HG02970 (cell line): ENCODE measurements at regions not wholly inside any gene's neighbourhood (a gene's known extent, or its start where the extent isn't known, plus 50 kb on each side); places are given as distances from the start of the nearest gene placed in this dataset.
"Not testable (repeated sequence)": the region's sequence is repeated elsewhere in the genome, so short reads cannot be mapped to it uniquely, and the experiment has no call there.

Experiments
- ATAC-seq: cut with Tn5 transposase; IDR thresholded peaks from one replicate; pipeline ENCODE4 v1.9.1; 2021; ENCODE audit warnings: mild to moderate bottlenecking, moderate library complexity, moderate number of reproducible peaks; ENCODE audit not compliant: unreplicated experiment, low FRiP score

DNA sequence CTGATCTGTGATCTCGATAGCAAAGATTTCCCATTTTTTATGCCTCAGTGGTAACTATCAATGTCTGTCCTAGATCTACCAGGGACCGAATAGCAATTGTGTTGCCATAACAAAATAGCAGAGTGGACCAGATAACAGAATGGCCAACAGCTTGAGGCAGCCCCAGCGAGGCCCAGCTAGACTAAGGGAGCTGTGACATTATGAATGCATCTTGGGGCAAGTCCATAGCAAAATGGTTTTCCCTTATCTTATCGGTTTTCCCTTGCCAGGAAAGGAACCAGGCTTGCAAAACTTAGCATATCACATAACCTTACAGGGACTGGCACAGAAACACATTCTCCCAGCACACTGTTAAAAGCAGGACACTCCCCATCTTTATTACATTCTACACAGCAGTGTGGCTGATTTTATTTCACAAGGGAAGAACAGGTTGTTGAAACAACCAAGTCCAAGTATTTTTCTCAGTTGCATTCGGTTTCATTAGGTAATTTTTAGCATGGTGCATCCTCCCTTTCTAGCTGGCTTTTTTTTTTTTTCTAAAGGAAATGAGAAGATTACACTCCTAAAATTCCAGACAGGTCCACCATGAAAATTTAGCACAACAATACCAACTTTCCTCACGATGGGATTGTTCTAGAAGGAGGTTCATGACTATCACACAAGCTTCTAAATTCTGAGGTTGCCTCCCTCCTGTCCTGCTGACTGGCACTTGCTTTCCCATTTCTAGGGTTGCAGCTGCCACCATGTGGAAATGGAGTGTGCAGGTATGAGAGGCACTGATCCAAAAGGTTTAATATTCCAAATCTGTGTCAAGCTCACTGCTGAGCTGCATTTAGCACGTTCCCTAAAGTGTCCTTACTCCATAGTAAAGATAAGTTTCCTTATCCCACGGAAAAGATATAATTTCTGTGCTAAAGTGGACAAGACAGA lies 97.0 kb upstream of the SLC35G4 start:
- no peak for ATAC-seq

DNA sequence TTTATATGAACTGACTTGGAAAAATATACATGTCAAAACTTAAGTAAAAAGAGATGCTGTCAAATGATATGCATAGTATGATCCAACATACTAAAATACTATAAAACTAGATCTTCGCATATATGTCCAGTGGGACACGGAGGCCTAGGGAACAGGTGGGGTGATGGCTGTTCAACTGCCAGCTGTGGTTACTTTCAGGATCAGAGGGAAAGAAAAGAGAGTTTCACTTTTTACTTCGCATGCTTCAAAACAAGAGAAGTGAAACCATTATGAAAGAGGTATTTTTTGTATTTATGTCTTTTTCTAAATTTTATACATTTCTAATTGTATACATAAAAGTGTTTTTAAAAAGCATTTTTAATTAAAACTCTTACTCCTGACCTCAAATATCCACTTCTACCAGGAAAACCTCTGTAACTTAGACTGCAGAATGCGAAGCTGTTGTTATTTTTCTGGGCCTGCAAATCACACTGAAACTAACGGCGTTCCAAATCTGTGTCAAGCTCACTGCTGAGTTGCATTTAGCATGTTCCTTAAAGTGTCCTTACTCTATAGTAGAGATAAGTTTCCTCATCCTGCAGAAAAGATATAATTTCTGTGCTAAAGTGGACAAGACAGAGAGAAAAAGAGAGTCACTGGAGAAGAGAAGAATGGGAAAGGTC lies 97.8 kb upstream of the SLC35G4 start:
- ATAC-seq, result peak; percentile 92

GRCh38 chr18:11506856-11507255 lies 102.5 kb upstream of the SLC35G4 start:
- no peak for ATAC-seq

DNA sequence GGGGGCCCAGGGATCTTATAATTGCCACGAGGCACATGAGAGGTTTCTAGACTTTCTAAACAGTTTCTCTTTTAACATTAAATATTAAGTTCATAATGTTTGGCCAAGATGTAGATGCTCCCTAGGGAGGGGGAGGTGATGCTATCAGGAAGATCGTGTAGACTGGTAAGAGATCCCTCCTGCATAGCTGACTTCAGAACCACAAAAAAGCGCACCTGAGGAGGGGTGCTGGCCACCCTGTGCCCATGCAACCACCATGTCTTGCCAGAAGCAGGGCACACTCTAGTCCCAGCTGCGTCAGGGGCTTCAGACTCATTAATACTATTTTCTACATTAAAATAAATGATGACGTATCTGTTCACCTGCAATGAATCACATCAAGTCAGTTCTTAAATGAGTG lies 103.4 kb upstream of the SLC35G4 start:
- ATAC-seq, result no peak

GRCh38 chr18:11504962-11505361 lies 104.4 kb upstream of the SLC35G4 start:
- no peak for ATAC-seq

GRCh38 chr18:11502368-11502767 lies 107.0 kb upstream of the SLC35G4 start:
- no peak for ATAC-seq

DNA sequence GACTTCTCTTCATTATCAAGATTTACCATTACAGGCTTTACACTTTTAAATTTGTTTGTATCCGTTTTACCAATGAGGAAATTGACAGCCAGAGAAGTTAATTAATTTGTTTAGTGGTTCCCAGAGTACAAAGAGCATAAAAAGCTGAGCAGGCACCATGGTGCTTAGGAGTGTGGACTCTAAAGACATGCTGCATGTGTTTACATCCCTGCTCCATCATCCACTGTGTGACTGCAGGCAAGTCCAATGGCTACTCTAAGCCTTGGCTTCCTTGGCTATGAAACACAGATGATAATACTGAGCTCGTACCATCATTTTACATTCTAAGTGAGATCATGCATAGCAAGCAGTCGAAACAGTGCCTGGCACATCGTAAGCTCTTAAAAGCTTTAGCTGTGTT lies 108.0 kb upstream of the SLC35G4 start:
- no peak for ATAC-seq

- no peak for ATAC-seq
These were observed 109.0 kb upstream of the SLC35G4 start for GRCh38 chr18:11500153-11501122.

DNA sequence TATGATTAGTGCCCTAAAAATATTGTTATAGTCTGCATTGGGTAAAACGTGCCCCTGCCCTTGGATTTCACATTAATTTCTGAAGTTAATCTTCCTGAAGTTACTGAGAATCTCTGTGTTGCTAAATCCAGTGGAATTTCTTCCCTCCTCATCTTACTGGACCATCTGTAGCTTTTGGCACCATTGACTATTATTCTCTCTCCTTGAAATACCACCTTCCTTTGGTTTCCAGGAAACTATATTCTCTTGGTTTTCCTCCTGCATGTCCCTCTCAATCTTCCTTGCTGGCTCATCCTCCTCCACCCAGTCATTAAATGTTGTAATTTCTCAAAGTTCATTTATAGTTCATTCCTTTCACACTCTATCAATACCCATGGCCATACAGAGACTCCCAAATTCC lies 110.6 kb upstream of the SLC35G4 start:
- ATAC-seq, result no peak

DNA sequence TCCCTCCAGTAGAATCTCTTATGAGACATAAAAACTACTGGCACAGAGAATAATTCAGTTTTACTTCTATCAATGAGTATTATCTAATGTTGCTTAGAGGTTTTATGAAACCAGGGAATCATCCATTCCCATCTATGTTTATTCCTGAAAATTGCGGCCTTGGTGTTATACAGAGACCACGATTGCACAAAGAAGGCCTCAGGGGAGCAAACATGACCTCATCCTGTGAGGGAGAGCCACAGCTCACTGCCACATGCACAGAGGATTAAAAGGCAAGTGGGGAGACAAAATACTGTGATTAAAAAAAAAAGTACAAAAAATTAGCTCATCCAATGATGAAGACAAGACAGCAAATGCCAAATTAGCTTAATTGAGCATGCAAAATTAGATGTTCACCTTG lies 111.8 kb upstream of the SLC35G4 start:
- no peak for ATAC-seq

- no peak for ATAC-seq
These were observed 112.7 kb upstream of the SLC35G4 start for GRCh38 chr18:11496526-11497172.

- ATAC-seq, result no peak
These were observed 114.0 kb upstream of the SLC35G4 start for GRCh38 chr18:11495441-11495840.

DNA sequence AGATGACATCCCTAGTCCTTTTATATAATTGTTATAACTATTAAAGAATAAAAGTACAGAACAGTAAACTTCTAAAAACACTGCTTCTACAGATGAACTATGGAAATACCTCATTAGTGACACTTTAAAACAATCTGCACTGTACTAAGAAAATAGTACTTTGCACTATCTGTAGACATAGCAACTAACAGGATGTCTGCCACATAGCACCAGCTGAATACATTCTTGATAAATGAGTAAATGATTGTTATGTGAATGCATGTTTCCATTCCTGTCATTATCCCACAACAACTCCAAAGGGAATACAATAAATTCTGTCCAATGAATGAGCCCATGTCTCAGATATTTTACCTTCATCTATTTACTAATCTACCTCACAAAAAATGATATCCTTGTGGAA lies 115.3 kb upstream of the SLC35G4 start:
- no peak for ATAC-seq

- no peak for ATAC-seq
These were observed 120.0 kb upstream of the SLC35G4 start for GRCh38 chr18:11489266-11489899.

- no peak for ATAC-seq
These were observed 121.2 kb upstream of the SLC35G4 start for GRCh38 chr18:11488175-11488574.

GRCh38 chr18:11487390-11487789 lies 122.0 kb upstream of the SLC35G4 start:
- ATAC-seq, result no peak

DNA sequence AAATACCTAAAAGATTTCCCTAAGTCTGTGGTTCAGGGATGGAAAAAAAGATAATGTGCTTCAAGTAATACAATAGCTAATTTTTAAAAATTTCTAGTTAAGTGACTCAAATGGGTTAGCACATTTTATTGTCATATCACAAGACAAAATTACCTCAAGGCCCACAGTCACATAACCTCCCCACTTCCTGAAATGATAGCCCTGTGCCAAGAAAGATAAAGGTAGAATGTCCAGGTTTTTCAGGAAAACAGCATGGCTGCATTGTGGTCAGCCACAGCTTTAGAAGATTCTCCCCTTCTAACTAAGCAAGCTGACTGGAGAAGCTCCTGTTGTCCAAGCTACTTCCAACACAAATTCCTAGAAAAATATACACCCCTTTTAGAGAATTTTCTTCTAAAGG lies 127.1 kb upstream of the SLC35G4 start:
- ATAC-seq, result no peak

GRCh38 chr18:11480692-11481091 lies 128.7 kb upstream of the SLC35G4 start:
- ATAC-seq, result no peak

GRCh38 chr18:11479031-11479430 lies 130.4 kb upstream of the SLC35G4 start:
- not testable (repeated sequence) for ATAC-seq

DNA sequence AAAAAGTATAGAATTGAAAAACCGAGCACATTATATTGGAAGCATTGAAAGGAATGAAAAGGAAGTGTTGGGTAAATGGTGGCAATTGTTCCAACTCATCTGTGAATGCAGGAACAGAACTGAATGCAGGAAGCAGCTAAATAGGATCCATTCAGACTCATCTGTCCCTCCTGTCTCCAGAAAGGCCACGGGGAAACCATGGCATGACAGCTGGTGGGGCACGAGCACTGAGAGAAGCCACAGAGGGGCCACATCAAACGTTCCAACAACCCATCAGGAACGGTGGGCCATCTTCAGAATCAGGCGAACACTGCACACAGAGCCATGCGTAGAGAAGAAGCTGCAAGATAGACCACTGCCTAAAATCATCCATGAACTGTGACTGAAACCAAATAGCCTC lies 138.5 kb upstream of the SLC35G4 start:
- ATAC-seq, result no peak
